GM21576 (cell line): ENCODE measurements at regions not wholly inside any gene's neighbourhood (a gene's known extent, or its start where the extent isn't known, plus 50 kb on each side); places are given as distances from the start of the nearest gene placed in this dataset.

ENCODE experiments used
- ATAC-seq: cut with Tn5 transposase; IDR thresholded peaks from one replicate; pipeline ENCODE4 v1.9.1; 2021; ENCODE audit warnings: mild to moderate bottlenecking, moderate library complexity; ENCODE audit not compliant: unreplicated experiment

DNA sequence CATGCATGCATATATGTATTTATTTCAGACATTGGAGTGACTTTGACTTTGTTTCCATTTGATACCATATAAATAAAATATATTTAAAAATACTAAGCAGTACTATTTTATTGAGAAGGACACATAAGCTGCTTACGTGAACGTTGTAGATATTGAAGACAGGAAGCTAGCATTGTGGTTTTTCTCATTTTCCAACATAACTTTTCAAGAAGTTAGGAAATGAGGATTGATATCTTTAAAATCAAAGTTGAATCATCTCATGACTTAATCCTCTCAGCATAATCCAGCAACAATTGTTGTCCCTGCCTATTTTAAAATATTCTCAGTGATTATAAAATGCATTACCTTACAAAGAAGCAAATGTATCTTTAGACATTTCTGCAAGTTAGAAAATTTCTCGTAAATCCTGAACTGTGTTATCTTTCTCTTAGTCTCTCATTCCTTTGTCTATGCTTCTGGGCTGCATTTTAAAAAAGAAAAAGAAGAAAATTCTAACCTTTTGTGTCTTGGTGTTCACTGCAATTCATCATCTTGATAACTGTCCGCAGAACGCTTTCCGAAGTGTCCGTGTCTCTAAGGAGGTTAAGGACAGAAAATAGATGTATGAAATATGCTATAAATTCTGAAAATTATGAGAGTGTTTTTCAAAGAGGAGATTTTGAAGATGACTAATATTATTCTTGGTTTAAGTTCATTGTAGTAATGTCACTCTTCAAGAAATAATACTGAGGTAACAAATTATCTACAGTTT is 1089.9 kb upstream of the CDH6 start:
- no peak for ATAC-seq

DNA sequence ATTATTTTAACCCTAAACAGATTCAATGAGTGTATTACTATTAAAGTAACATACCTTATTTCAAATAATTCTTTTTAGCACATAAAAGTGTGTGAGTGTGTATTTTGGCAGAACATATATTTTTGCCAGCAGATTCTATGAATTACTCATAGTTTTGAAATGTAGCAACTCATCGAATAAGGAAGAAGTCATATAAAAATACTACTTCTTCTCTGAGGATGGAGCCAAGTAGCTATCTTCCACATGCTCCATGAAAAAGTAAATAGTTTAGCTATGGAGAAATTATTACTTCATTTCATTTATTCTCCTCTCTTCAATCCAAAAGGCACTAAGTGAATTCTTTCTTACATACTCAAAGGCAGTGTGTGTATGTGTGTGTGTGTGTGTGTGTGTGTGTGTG is 1090.4 kb upstream of the CDH6 start:
- ATAC-seq = no peak

DNA sequence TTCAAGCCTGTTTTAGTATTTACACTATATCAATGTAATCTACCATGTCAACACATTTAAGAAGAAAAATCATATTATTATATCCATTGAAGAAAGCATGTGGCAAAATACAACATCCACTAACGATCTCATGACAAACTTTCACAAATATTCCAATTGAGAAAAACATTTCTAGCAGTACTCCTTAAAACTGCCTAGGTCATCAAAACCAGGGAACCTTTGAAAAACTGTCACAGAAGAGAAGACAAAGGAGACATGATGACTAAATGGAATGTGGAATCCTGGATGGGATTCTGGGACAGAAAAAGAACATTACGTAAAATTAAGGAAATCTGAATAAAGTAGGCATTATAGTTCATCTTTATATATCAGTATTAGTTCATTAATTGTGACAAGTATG is 1091.3 kb upstream of the CDH6 start:
- ATAC-seq = no peak

DNA sequence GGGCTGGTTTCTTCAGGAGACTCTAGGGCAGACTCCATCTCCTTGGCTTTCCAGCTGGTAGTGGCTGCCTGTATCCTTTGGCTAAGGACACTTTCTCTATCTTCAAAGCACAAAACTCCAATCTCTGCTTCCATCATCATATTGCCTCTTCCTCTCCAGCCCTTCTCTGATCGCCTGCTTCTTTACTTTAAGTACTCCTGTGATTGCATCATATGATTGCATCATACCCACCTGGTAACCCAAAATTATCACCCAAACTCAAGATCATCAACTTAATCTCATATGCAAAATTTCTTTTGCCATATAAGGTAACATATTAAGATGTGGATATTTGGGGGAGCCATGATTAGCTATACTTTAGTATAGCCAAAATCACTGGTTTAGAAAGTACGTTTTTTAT is 1092.6 kb upstream of the CDH6 start:
- ATAC-seq = no peak

DNA sequence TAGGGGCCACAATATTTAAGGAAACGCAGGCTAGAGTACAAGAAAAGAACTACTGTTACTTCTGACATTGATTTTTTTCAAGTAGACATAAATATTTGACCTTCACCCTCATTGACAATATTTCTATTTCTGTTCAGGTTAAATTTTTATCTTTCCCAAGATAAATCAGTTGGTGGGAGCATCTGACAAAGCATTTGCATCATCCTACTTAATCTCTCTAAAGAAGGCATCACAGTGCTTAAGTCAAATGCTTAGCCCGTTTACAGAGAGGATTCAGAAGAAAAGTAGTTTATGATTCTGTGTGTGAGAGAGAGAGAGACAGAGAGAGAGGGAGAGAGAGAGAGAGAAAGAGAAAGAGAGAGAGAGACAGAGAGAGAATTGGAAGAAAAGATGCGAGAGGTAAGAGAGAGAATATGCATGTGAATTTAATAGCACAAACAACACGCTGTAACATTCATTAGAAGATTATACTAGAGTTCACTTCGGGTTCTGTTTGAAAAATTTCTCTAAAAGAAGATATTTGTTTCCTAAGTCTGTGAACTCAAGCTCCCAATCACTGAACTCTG is 1093.3 kb upstream of the CDH6 start:
- ATAC-seq = no peak

DNA sequence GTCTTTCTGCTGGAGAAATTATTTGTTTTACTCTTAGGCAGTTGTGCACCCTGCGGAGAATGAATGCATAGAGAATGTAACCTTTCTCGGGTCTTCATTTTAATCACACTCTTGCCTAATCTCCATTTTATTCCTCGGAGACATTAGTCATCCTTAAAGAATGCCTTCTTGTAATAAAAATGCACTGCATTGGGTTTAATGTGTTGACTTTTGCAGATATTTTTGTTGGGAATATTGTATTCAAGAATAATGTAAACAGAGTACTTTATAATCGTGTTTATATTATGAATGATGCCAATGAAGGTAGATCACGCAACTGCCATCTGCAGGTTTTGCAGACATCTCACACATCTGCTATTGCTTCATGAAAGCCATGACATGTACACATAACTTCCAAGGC is 1093.9 kb upstream of the CDH6 start:
- ATAC-seq = no peak

DNA sequence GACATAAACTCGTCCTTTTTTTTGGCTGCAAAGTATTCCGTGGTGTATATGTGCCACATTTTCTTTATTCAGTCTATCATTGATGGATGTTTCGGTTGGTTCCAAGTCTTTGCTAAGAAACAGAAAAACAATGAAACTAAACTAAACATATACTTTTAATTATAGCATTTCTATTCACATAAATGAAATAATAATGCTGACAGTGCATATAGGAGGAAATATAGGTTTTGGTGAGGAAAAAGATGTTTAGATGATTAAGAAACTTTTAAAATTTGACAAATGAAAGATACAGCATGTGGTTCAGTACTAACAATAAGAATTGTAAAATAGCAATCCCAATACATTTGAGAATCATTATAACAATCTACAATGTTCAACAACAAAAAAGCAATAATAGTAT is 1094.5 kb upstream of the CDH6 start:
- ATAC-seq = no peak

DNA sequence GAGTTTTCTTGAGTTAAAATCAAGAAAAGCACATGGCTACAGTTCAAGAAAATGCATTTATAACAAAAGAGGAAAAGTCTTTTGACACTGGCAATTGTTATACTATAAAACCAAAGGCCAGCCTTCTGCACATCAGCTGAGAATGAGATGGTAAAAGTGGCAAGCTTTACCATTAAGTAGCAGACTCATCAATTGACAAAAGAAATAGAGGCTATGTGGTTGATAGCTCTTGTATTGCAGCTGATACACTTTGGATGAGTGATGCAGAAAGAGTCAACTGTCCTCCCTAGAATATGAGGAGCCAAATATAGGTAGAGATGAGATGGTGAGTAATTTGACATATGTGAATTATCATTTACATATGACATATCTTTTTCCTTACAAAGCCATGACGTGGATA is 1100.9 kb upstream of the CDH6 start:
- no peak for ATAC-seq

DNA sequence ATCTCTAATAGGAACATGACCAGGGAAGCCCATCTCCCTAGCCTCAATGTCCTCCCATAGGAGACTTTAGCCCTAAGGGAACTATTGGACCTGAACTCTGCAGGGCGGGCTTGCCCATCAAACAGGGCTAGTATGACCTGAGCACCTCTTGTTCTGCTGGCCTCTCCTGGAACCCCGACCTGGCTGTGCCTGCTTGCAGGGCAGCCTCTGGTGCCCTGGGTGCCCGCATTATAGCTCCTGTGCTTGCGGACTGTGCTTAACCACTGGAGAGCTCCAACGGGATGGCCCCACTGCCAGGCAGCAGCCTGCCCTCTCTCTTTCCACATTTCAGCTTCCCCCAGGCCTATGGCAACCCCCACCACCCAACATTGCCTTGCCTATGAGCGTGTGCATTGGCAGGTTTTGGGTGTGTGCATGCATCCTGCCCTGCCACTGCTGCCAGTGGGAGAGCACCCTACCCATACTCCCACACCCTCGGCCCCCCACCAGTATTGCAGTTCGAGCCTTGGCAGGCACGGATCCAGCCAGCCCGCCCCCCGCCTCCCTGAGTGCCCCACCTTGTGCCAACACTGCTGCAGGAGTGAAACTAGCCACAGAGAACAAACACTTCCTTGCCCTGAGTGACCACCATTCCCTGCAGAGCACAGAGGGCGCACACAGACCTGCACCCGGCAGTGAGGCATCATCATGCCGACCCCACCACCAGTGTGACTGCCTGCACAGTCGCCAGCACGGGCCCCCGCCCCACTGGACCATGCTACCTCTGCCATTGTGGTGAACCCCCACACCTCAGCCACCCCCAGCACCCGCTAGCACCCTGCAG is 1123.8 kb upstream of the CDH6 start:
- no peak for ATAC-seq

DNA sequence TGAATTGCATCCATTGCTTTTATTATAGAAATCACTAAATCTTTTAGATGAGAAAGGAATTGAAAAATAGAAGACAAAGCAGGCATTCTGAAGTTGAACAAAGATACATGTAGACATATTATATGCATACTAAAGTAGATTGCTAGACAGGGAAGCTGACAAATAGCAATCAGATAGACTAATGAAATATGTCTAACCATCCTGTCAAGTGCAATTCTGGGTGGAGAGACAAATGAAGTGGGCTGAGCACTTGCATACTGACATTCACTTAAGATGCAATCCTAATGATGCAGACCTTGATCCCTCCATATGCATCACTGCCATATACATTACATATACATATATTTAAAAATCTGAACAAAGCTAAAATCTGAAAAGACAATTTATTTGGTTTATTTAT is 1130.0 kb upstream of the CDH6 start:
- ATAC-seq = no peak

DNA sequence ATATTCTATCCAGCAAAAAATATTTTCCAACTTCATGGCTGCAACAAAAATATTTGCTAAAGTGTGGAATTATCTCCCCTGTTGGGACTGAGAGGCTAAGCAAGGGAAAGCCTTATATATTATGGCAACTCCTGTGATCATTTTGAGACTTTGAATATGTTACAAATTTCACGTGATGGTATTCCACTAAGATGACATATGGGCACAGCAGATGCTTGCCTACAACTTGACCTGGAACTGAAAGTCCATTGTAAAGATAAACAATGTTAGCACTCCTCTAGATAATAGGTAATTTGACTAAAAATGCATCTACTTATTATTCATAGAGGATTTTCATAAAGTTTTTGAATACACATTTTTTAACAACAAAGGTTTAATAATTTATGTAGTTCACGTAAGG is 1141.5 kb upstream of the CDH6 start:
- no peak for ATAC-seq

DNA sequence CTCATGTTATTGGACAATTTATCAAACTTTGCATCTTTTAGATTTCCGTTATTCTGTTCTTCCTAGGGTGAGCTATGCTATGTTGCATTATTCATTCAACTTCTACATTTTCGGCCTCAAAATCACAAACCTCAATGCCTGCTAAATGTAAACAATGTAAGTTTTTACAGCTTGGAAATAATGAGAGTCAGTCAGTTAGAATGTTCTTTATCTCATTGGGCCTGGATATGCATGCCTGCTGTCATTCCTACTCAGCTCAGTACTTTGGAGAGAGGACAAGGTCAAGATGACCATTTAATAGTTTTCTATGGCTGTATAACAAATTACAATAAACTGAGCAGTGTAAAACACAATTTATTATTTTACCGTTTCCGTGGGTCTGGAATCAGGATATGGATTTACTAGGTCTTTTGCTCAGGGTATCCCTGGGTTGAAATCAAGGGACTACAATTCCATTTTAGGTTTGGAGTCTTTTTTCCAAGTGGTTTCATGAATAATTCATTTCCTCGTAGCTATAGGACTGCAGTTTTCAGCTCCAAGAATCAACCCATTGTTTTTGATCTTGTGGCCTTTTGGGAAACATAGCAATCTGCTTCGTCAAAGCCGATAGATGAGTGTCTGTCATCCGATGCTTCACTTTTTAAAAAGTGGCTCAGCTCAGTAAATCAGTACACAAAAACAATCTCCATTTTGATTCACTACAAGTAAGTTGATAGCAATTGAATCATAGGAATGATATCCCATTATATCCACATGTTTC is 1143.2 kb upstream of the CDH6 start:
- ATAC-seq = no peak

DNA sequence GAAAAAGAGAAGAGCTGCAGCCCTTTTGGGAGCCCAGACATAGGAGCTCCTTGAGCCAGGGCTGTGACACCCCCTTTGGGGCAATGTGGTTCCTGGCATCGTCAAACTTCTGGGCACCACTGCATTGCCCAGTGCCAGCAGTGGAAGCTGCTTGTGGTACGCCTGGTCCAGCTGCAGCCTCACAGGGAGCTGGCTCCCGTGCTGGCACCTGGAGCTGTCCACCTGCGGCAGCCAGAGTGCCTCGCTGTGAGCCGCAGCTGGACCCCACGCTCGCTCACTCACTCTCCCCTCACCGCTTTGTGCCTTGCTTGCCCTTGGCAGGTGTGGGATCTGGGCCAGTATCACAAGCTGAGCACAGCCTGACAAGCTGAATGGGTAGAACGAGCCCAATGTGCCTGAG is 1150.8 kb upstream of the CDH6 start:
- ATAC-seq = no peak

DNA sequence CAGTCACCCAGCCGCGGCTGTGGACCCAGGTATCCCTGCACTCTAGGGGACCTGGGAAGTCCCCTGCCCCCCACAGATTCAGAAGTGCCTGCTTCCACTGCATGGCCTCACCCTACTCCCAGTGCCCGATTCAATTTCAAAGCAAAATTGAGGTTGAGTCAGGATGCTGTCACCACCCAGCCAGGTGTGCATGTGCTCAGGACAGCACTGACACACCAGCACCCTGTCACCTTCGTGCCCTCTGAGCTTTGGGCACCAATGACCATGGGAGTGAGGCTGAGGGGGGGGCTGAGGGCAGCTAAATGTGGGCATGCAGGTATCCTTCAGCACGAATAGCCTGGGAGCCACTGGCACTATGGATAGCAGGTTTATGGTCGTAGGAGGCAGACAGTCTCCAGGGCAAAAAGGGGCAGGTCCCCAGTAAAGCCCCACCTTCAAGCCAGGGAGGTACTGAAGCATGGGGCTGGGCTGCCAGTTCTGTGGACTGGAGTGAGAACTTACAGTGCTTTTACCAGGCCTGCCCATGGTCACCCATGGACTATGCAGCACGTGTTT is 1151.6 kb upstream of the CDH6 start:
- ATAC-seq = no peak

DNA sequence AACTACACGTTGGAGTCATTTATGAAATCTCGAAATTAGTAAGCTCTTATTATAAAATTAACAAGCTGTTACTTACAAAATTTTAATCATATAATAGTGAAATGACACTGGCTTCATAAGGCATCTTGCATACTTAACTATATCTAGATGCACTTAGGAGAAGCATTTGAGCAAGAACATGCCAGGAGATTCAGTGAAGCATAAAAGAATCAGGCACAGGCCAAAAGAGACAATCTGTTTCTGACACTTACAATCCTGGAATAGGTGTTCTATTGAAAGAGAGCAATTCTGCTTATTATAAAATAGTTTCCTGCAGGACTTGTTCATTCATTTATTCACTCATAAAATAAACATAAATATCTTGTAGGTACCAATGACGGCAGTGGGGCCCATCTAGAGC is 1152.2 kb upstream of the CDH6 start:
- ATAC-seq = no peak

DNA sequence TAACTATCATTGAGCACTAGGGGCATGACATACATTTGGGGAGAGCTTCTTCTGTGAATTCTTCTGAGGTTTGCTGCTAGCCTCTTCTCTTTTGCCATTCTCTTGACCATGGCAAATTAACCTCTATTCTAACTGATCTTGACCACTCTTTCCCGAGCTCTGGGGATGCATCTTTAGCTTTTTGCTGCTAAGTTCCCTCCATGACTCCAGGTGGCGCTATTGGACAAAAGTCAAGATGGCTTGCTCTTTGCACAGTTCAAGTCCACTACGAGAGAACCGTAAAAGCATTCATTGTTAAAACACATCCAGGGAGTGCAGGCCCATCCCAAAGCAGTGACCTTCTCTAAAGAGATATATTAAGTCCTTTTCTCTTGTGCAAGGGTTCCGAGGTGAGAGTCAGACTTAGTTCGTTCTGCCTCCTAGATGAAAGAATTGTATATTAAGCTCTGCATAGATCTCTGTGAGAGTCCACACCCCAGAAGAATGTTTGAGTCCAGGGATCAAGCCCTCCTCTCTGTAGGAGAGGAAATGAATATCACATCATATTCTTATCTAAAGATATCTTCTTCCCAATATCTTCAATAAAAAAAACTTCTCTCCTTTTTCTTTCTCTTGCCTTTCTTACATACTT is 1152.9 kb upstream of the CDH6 start:
- no peak for ATAC-seq

DNA sequence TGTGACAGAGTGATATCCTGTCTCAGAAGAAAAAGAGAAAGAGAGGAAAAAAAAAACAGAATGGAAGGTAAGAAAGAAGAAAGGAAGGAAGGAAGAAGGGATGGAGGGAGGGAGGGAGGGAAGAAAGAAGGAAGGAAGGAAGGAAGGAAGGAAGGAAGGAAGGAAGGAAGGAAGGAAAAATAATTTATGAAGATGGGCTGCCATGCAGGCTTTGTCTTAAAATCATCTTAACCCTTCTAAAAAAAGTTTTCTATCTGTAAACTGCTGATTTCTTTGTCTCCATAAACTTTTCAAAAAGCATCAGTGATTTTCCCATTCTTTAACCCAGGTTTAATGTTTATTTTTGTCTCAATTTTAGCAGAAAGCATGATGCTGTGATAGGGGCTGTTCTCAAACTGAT is 1154.1 kb upstream of the CDH6 start:
- no peak for ATAC-seq

DNA sequence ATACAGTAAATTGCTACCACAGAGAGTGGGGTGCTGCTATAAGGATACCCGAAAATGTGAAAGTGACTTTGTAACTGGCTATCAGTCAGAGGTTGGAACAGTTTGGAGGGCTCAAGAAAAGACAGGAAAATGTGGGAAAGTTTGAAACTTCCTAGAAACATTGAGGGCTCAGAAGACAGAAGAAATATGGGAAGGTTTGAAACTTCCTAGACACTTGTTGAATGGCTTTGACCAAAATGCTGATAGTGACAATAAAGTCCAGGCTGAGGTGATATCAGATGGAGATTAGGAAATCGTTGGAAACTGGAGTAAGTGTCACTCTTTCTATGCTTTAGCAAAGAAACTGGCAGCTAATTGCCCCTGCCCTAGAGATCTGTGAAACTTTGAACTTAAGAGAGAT is 1158.6 kb upstream of the CDH6 start:
- ATAC-seq = no peak

DNA sequence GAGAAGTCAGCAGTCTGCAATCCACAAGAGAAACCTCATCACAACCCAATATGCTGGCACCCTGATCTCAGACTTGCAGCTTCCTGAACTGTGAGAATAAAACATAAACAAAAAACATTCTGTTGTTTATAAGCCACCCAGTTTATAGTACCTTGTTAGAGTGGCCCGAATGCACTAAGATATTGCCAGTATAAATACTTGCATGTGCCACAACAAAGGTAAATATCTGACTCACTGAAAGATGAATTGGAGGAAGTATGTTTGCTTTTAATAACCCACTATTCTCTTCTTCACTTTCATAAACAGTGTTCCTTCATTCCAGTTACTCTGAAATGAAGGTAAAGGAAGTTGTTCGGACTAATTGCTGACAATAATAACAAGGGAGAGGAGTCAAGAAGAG is 1163.4 kb upstream of the CDH6 start:
- no peak for ATAC-seq

DNA sequence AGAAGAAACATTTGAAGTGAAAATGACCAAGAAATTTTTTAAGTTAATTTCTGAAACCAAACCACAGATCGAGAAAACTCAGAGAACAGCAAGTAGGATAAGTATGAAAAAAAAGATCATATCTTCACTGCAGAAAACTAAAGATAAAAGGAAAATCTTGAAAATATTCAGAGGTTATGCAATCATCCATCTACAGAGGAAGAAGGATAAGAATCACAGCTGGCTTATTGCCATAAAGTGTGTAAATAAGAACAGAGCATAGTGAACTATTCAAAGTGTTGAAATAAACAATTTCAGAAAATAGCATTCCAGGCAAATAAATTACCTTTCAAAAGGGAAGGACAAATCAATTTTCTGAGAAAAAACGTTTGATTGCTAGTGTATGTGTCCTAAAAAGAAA is 1191.7 kb upstream of the CDH6 start:
- no peak for ATAC-seq

DNA sequence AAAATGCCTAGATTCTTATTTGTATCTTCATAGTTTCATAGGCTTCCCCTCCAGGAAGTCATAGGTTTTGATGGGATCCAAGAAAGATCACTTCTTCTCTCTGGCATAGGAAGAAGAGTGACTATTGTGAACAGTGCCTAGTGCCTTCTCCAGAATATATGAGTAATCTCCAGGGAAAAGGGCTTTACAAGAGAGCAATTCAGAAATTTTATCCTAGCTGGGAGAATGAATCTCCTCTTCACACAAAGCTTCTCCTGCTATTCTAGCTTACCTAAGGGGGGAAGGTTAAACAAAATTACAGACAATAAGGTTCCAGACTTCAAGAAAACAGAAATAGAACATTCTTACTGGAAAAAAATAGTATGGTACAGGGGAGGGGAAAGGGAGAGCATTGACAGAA is 1193.3 kb upstream of the CDH6 start:
- ATAC-seq = no peak
